MM.1S (cell line): ENCODE measurements at regions not wholly inside any gene's neighbourhood (a gene's known extent, or its start where the extent isn't known, plus 50 kb on each side); places are given as distances from the start of the nearest gene placed in this dataset.

Experiments used
- DNase-seq: peaks from one replicate; pipeline ENCODE4 v3.0.0-alpha.2; 2015
- H2AFZ ChIP-seq: fragments of 300-600 bp; sonication (generic); 2 replicates; pipeline ENCODE4 v1.6.0; 2016; ENCODE audit warnings: antibody characterized with exemption, low read length
- H3F3A ChIP-seq: fragments of 300-600 bp; sonication (generic); 2 replicates; pipeline ENCODE4 v1.6.1; 2016; ENCODE audit warnings: mild to moderate bottlenecking, antibody characterized with exemption, low read length, moderate library complexity, mixed read lengths; ENCODE audit not compliant: insufficient read depth
- H3K27ac ChIP-seq: fragments of 300-600 bp; sonication (generic); 2 replicates; pipeline ENCODE4 v1.5.1; 2016; ENCODE audit warnings: mild to moderate bottlenecking, low read length
- H3K27me3 ChIP-seq: fragments of 300-600 bp; sonication (generic); replicated peaks from 2 replicates; pipeline ENCODE4 v1.6.0; 2016; ENCODE audit warnings: low read length; ENCODE audit not compliant: insufficient read depth
- H3K36me3 ChIP-seq: fragments of 300-600 bp; sonication (generic); replicated peaks from 2 replicates; pipeline ENCODE4 v1.6.1; 2016; ENCODE audit warnings: mild to moderate bottlenecking, low read length, mixed read lengths; ENCODE audit not compliant: insufficient read depth
- H3K4me1 ChIP-seq: fragments of 300-600 bp; sonication (generic); 2 replicates; pipeline ENCODE4 v1.6.1; 2016; ENCODE audit warnings: low read length, mixed read lengths
- H3K4me2 ChIP-seq: fragments of 300-600 bp; sonication (generic); 2 replicates; pipeline ENCODE4 v1.6.0; 2016; ENCODE audit warnings: low read depth, low read length
- H3K4me3 ChIP-seq: fragments of 300-600 bp; sonication (generic); 2 replicates; pipeline ENCODE4 v1.5.1; 2016; ENCODE audit warnings: low read length, mixed read lengths
- H3K79me2 ChIP-seq: fragments of 300-600 bp; sonication (generic); 2 replicates; pipeline ENCODE4 v1.6.1; 2016; ENCODE audit warnings: mixed run types, low read length, mixed read lengths
- H3K9ac ChIP-seq: fragments of 300-600 bp; sonication (generic); 2 replicates; pipeline ENCODE4 v1.6.1; 2016; ENCODE audit warnings: low read length, mixed read lengths
- H3K9me2 ChIP-seq: fragments of 300-600 bp; sonication (generic); replicated peaks from 2 replicates; pipeline ENCODE4 v1.6.1; 2016; ENCODE audit warnings: mild to moderate bottlenecking, low read length, mixed read lengths; ENCODE audit not compliant: insufficient read depth
- H3K9me3 ChIP-seq: fragments of 300-600 bp; sonication (generic); replicated peaks from 2 replicates; pipeline ENCODE4 v1.6.1; 2016; ENCODE audit warnings: mild to moderate bottlenecking, low read length, mixed read lengths; ENCODE audit not compliant: insufficient read depth
- H4K20me1 ChIP-seq: fragments of 300-600 bp; sonication (generic); 2 replicates; pipeline ENCODE4 v1.6.1; 2016; ENCODE audit warnings: mild to moderate bottlenecking, low read length, moderate library complexity, mixed read lengths; ENCODE audit not compliant: insufficient read depth
- CTCF ChIP-seq: fragments of 300-600 bp; sonication (generic); IDR thresholded peaks from 2 replicates; pipeline ENCODE4 v1.5.1; 2016; ENCODE audit warnings: antibody characterized with exemption, low read length, mixed read lengths
- EZH2 ChIP-seq: fragments of 300-600 bp; sonication (generic); optimal IDR thresholded peaks from 2 replicates; pipeline ENCODE3; 2017; ENCODE audit warnings: low read depth, mild to moderate bottlenecking, antibody characterized with exemption, low read length, mixed read lengths
- EZH2phosphoT487 ChIP-seq: fragments of 300-600 bp; sonication (generic); IDR thresholded peaks from 2 replicates; pipeline ENCODE4 v1.6.1; 2018; ENCODE audit warnings: antibody characterized with exemption, low read length

GRCh38 chr6:54595844-54596243 is 250.7 kb upstream of the FAM83B start:
- Histone ChIP-seq H3K9me2 (no peaks in the 10 kb centered on the region), H3F3A (no peaks in the 10 kb centered on the region), H3K4me3 (no peak overlapping the region), H3K4me2 (no peak overlapping the region), H2AFZ (no peak overlapping the region), H3K27me3 (no peaks in the 10 kb centered on the region), H3K36me3 (no peaks in the 10 kb centered on the region), H3K9ac (no peak overlapping the region), H3K79me2 (no peaks in the 10 kb centered on the region), H3K27ac (no peak overlapping the region), H3K4me1 (no peaks in the 10 kb centered on the region), H4K20me1 (no peaks in the 10 kb centered on the region), H3K9me3 (no peaks in the 10 kb centered on the region)
- DNase-seq: no peak
- no peak for TF ChIP-seq EZH2
- no peak for TF ChIP-seq EZH2phosphoT487

GRCh38 chr6:54598787-54599313 is 247.7 kb upstream of the FAM83B start:
- no peaks in the 10 kb centered on the region for H3K9me2 ChIP-seq
- no peaks in the 10 kb centered on the region for H3F3A ChIP-seq
- no peak overlapping the region for H3K27ac ChIP-seq
- no peaks in the 10 kb centered on the region for H3K79me2 ChIP-seq
- H3K4me1 ChIP-seq: no peaks in the 10 kb centered on the region
- no peak for DNase-seq
- H3K9ac ChIP-seq: no peak overlapping the region
- TF ChIP-seq EZH2 (no peak), EZH2phosphoT487 (no peak), CTCF (no peak)
- H3K36me3 ChIP-seq: no peaks in the 10 kb centered on the region
- no peaks in the 10 kb centered on the region for H3K9me3 ChIP-seq
- H4K20me1 ChIP-seq: no peaks in the 10 kb centered on the region
- H3K4me3 ChIP-seq: no peak overlapping the region
- no peak overlapping the region for H3K4me2 ChIP-seq
- H3K27me3 ChIP-seq: no peaks in the 10 kb centered on the region
- H2AFZ ChIP-seq: no peak overlapping the region

DNA sequence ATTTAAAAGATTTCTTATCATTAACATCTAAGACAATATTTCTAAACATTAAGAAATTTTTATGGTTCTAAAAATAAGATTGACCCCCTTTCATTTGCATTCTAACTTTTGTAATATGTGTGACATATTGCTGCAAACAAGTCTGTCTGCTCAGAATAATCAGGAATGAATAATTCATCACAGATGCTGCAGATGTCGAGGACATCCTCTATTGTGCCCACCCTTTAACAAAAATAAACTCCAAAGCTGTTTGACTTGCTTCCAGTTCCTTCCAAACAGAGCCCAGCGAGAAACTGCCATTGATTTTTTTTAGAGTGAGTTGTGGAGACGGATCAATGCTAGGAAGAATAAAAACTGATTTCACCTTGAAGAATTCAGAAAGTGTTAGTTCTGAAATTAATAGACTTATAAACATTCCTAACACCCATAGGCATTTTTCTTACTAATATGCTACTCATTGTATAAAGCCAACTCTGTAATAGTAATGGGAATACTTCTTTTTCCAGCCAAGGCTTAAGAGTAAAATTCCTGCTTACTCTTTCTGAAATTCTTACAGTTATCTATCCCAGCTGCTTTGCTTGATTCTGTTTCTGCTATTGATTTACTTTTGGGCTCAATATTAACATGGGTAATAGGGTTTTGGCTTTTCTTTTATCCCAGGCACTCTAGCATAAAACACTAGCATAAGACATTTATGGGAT is 244.8 kb upstream of the FAM83B start:
- H3K27ac ChIP-seq: no peak overlapping the region
- no peaks in the 10 kb centered on the region for H3K79me2 ChIP-seq
- H3K27me3 ChIP-seq: no peaks in the 10 kb centered on the region
- H3K4me3 ChIP-seq: no peak overlapping the region
- no peak for DNase-seq
- no peaks in the 10 kb centered on the region for H3K4me1 ChIP-seq
- H2AFZ ChIP-seq: no peak overlapping the region
- H3K9ac ChIP-seq: no peak overlapping the region
- no peaks in the 10 kb centered on the region for H4K20me1 ChIP-seq
- no peaks in the 10 kb centered on the region for H3K9me3 ChIP-seq
- no peaks in the 10 kb centered on the region for H3K9me2 ChIP-seq
- no peak for TF ChIP-seq CTCF
- no peak for TF ChIP-seq EZH2phosphoT487
- TF ChIP-seq EZH2: no peak
- no peak overlapping the region for H3K4me2 ChIP-seq
- H3K36me3 ChIP-seq: no peaks in the 10 kb centered on the region
- no peaks in the 10 kb centered on the region for H3F3A ChIP-seq

- no peak overlapping the region for H3K4me3 ChIP-seq
- H3K9me3 ChIP-seq: no peaks in the 10 kb centered on the region
- TF ChIP-seq EZH2: no peak
- no peak for TF ChIP-seq CTCF
- no peak for TF ChIP-seq EZH2phosphoT487
- H3K9ac ChIP-seq: no peak overlapping the region
- no peaks in the 10 kb centered on the region for H3K27me3 ChIP-seq
- H3K79me2 ChIP-seq: no peaks in the 10 kb centered on the region
- H3K4me2 ChIP-seq: no peak overlapping the region
- no peak overlapping the region for H2AFZ ChIP-seq
- no peaks in the 10 kb centered on the region for H3K4me1 ChIP-seq
- H4K20me1 ChIP-seq: no peaks in the 10 kb centered on the region
- H3K9me2 ChIP-seq: no peaks in the 10 kb centered on the region
- DNase-seq: no peak
- H3K36me3 ChIP-seq: no peaks in the 10 kb centered on the region
- no peak overlapping the region for H3K27ac ChIP-seq
- H3F3A ChIP-seq: no peaks in the 10 kb centered on the region
These were observed 244.0 kb upstream of the FAM83B start for GRCh38 chr6:54602591-54602990.
